HEK293 (cell line): ENCODE measurements at regions not wholly inside any gene's neighbourhood (a gene's known extent, or its start where the extent isn't known, plus 50 kb on each side); places are given as distances from the start of the nearest gene placed in this dataset.

Experiments used
- CTCF ChIA-PET: fragments of 350-600 bp; formaldehyde crosslinking; extraction: SDS; loops from one replicate; lab custom pipeline; 2021; ENCODE audit warnings: antibody characterized with exemption; lab: Yijun Ruan, JAX
- POLR2A ChIA-PET: fragments of 300-600 bp; formaldehyde crosslinking; extraction: SDS; loops from one replicate; lab custom pipeline; 2020; ENCODE audit warnings: antibody characterized with exemption, inconsistent platforms; lab: Yijun Ruan, JAX
- H3K27ac ChIP-seq: fragments of 200-500 bp; sonication (Bioruptor generic); 2 replicates; pipeline ENCODE4 v1.5.1; 2014; ENCODE audit warnings: low read depth, low read length, control low read depth, inconsistent platforms; ENCODE audit errors: extremely low read depth
- H3K36me3 ChIP-seq, 2 experiments: fragments of 200-500 bp in 1 of 2; sonication (Bioruptor generic) in 1 of 2; 1 replicate in 1 of 2; 2 replicates in 1 of 2; pipeline ENCODE4 v1.5.1; 2014 to 2017; ENCODE audit warnings: inconsistent platforms in 2 of 2, low read length in 2 of 2; ENCODE audit not compliant: control insufficient read depth in 2 of 2, insufficient read depth in 1 of 2
- H3K4me1 ChIP-seq: fragments of 200-500 bp; sonication (Bioruptor generic); 2 replicates; pipeline ENCODE4 v1.5.1; 2014; ENCODE audit warnings: mild to moderate bottlenecking, low read length, inconsistent platforms; ENCODE audit not compliant: control insufficient read depth, insufficient read depth
- H3K4me3 ChIP-seq: 2 replicates; pipeline ENCODE4 v1.5.1; 2011; ENCODE audit warnings: low read depth, mild to moderate bottlenecking, control low read depth, low read length, moderate library complexity
- H3K9me3 ChIP-seq: fragments of 200-500 bp; sonication (Bioruptor generic); 2 replicates; pipeline ENCODE4 v1.5.1; 2014; ENCODE audit warnings: low read depth, low read length, inconsistent platforms; ENCODE audit not compliant: control insufficient read depth, insufficient read depth
- FEZF1 ChIP-seq: fragments of 450-650 bp; formaldehyde crosslinking; IDR thresholded peaks from 2 replicates; pipeline ENCODE4 v1.5.1; 2016; ENCODE audit warnings: missing biosample characterization, missing genetic modification characterization
- GFI1B ChIP-seq: fragments of 450-650 bp; formaldehyde crosslinking; IDR thresholded peaks from 2 replicates; pipeline ENCODE4 v1.5.1; 2016; ENCODE audit warnings: missing biosample characterization, missing genetic modification characterization
- KLF10 ChIP-seq: fragments of 450-650 bp; IDR thresholded peaks from 2 replicates; pipeline ENCODE4 v1.5.1; 2018; ENCODE audit warnings: missing biosample characterization, mild to moderate bottlenecking, missing genetic modification characterization
- KLF7 ChIP-seq: fragments of 450-650 bp; formaldehyde crosslinking; IDR thresholded peaks from 2 replicates; pipeline ENCODE4 v1.5.1; 2016; ENCODE audit warnings: missing biosample characterization, missing genetic modification characterization, borderline replicate concordance
- KLF9 ChIP-seq: fragments of 450-650 bp; formaldehyde crosslinking; IDR thresholded peaks from 2 replicates; pipeline ENCODE4 v1.5.1; 2016; ENCODE audit warnings: missing biosample characterization, missing genetic modification characterization, low read depth
- PRDM2 ChIP-seq: fragments of 450-650 bp; formaldehyde crosslinking; IDR thresholded peaks from 2 replicates; pipeline ENCODE4 v1.5.1; 2016; ENCODE audit warnings: missing biosample characterization, missing genetic modification characterization, borderline replicate concordance
- REPIN1 ChIP-seq: fragments of 450-650 bp; formaldehyde crosslinking; IDR thresholded peaks from 2 replicates; pipeline ENCODE4 v1.5.1; 2017; ENCODE audit warnings: missing biosample characterization, missing genetic modification characterization, low read depth
- ZBTB11 ChIP-seq: fragments of 450-650 bp; formaldehyde crosslinking; conservative IDR thresholded peaks from 2 replicates; pipeline ENCODE4 v1.5.1; 2016; ENCODE audit warnings: low read depth, missing biosample characterization, missing genetic modification characterization
- ZBTB17 ChIP-seq: fragments of 450-650 bp; formaldehyde crosslinking; IDR thresholded peaks from 2 replicates; pipeline ENCODE4 v1.5.1; 2016; ENCODE audit warnings: missing biosample characterization, missing genetic modification characterization
- ZFP37 ChIP-seq: fragments of 450-650 bp; formaldehyde crosslinking; IDR thresholded peaks from 2 replicates; pipeline ENCODE4 v1.5.1; 2016; ENCODE audit warnings: missing biosample characterization, missing genetic modification characterization
- ZIC2 ChIP-seq: fragments of 450-650 bp; formaldehyde crosslinking; IDR thresholded peaks from 2 replicates; pipeline ENCODE4 v1.5.1; 2016; ENCODE audit warnings: missing biosample characterization, missing genetic modification characterization
- ZNF10 ChIP-seq: fragments of 450-650 bp; formaldehyde crosslinking; IDR thresholded peaks from 2 replicates; pipeline ENCODE4 v1.5.1; 2017; ENCODE audit warnings: missing biosample characterization, missing genetic modification characterization
- ZNF112 ChIP-seq: fragments of 450-650 bp; formaldehyde crosslinking; IDR thresholded peaks from 2 replicates; pipeline ENCODE4 v1.5.0; 2017; ENCODE audit warnings: missing biosample characterization, missing genetic modification characterization
- ZNF121 ChIP-seq: fragments of 450-650 bp; formaldehyde crosslinking; IDR thresholded peaks from 2 replicates; pipeline ENCODE4 v1.5.1; 2016; ENCODE audit warnings: missing biosample characterization, missing genetic modification characterization
- ZNF132 ChIP-seq: fragments of 450-650 bp; formaldehyde crosslinking; IDR thresholded peaks from 2 replicates; pipeline ENCODE4 v1.5.1; 2017; ENCODE audit warnings: missing biosample characterization, missing genetic modification characterization, borderline replicate concordance
- ZNF16 ChIP-seq: fragments of 450-650 bp; formaldehyde crosslinking; IDR thresholded peaks from 2 replicates; pipeline ENCODE4 v1.5.1; 2016; ENCODE audit warnings: low read depth, missing biosample characterization, missing genetic modification characterization
- ZNF214 ChIP-seq: fragments of 450-650 bp; formaldehyde crosslinking; IDR thresholded peaks from 2 replicates; pipeline ENCODE4 v1.5.1; 2017; ENCODE audit warnings: missing biosample characterization, mild to moderate bottlenecking, missing genetic modification characterization, borderline replicate concordance
- ZNF280C ChIP-seq: fragments of 450-650 bp; formaldehyde crosslinking; IDR thresholded peaks from 2 replicates; pipeline ENCODE4 v1.5.1; 2016; ENCODE audit warnings: missing biosample characterization, missing genetic modification characterization
- ZNF426 ChIP-seq: fragments of 450-650 bp; formaldehyde crosslinking; IDR thresholded peaks from 2 replicates; pipeline ENCODE4 v1.5.1; 2017; ENCODE audit warnings: missing biosample characterization, missing genetic modification characterization, mild to moderate bottlenecking, inconsistent platforms, moderate library complexity
- ZNF548 ChIP-seq: fragments of 450-650 bp; formaldehyde crosslinking; IDR thresholded peaks from 2 replicates; pipeline ENCODE4 v1.5.1; 2016; ENCODE audit warnings: missing biosample characterization, missing genetic modification characterization
- ZNF555 ChIP-seq: fragments of 450-650 bp; formaldehyde crosslinking; conservative IDR thresholded peaks from 2 replicates; pipeline ENCODE4 v1.5.1; 2017; ENCODE audit warnings: missing biosample characterization, mild to moderate bottlenecking, missing genetic modification characterization, inconsistent platforms
- ZNF624 ChIP-seq: fragments of 450-650 bp; formaldehyde crosslinking; IDR thresholded peaks from 2 replicates; pipeline ENCODE4 v1.5.1; 2017; ENCODE audit warnings: missing biosample characterization, missing genetic modification characterization
- ZNF768 ChIP-seq: fragments of 450-650 bp; formaldehyde crosslinking; IDR thresholded peaks from 2 replicates; pipeline ENCODE4 v1.5.1; 2018; ENCODE audit warnings: missing biosample characterization, mild to moderate bottlenecking, missing genetic modification characterization
- ZNF791 ChIP-seq: fragments of 450-650 bp; formaldehyde crosslinking; IDR thresholded peaks from 2 replicates; pipeline ENCODE4 v1.5.1; 2016; ENCODE audit warnings: missing biosample characterization, missing genetic modification characterization
- ZSCAN16 ChIP-seq: fragments of 450-650 bp; formaldehyde crosslinking; IDR thresholded peaks from 2 replicates; pipeline ENCODE4 v1.5.1; 2016; ENCODE audit warnings: missing biosample characterization, missing genetic modification characterization

GRCh38 chr20:48015943-48016723 is 230.9 kb upstream of the SULF2 start:
- ChIA-PET POLR2A (no interaction called here), CTCF (no interaction called here)
- Histone ChIP-seq H3K36me3 (no peaks in the 10 kb centered on the region), H3K4me3 (no peak overlapping the region), H3K9me3 (no peaks in the 10 kb centered on the region), H3K4me1 (no peaks in the 10 kb centered on the region), H3K27ac (no peak overlapping the region)
- no peak for TF ChIP-seq ZBTB11
- no peak for TF ChIP-seq ZBTB17
- TF ChIP-seq ZNF112 (tag by site-specific recombination): no peak
- no peak for TF ChIP-seq ZNF10 (tag by site-specific recombination)
- TF ChIP-seq KLF7 (tag by site-specific recombination): no peak
- TF ChIP-seq ZNF16 (tag by site-specific recombination): no peak
- no peak for TF ChIP-seq ZNF214 (tag by site-specific recombination)
- TF ChIP-seq ZIC2 (tag by site-specific recombination): no peak
- TF ChIP-seq ZNF548 (tag by site-specific recombination): no peak
- TF ChIP-seq ZSCAN16 (tag by site-specific recombination): no peak
- TF ChIP-seq GFI1B: no peak
- TF ChIP-seq KLF9 (tag by site-specific recombination): no peak
- TF ChIP-seq REPIN1 (tag by site-specific recombination): no peak
- no peak for TF ChIP-seq ZNF426 (tag by site-specific recombination)
- TF ChIP-seq ZNF624 (tag by site-specific recombination): no peak
- no peak for TF ChIP-seq ZNF132
- TF ChIP-seq ZNF555 (tag by site-specific recombination): no peak
- TF ChIP-seq ZNF121 (tag by site-specific recombination): no peak
- no peak for TF ChIP-seq ZFP37
- TF ChIP-seq ZNF791 (tag by site-specific recombination): no peak

GRCh38 chr20:48015141-48015910 is 230.0 kb upstream of the SULF2 start:
- POLR2A ChIA-PET: no interaction called here
- Histone ChIP-seq H3K4me1 (no peaks in the 10 kb centered on the region), H3K4me3 (no peak overlapping the region)
- TF ChIP-seq ZNF768 (no peak), FEZF1 (tag by site-specific recombination) (no peak), ZNF280C (tag by site-specific recombination) (no peak), KLF10 (tag by site-specific recombination) (no peak), PRDM2 (tag by site-specific recombination) (no peak)

More at GRCh38 chr20:48015141-48015910, 230.0 kb upstream of the SULF2 start:
- no peaks in the 10 kb centered on the region for H3K9me3 ChIP-seq
- CTCF ChIA-PET: no interaction called here
- no peaks in the 10 kb centered on the region for H3K36me3 ChIP-seq
- no peak overlapping the region for H3K27ac ChIP-seq
